ENCODE measurements at regions not wholly inside any gene's neighbourhood (a gene's known extent, or its start where the extent isn't known, plus 50 kb on each side); places are given as distances from the start of the nearest gene placed in this dataset.

DNA sequence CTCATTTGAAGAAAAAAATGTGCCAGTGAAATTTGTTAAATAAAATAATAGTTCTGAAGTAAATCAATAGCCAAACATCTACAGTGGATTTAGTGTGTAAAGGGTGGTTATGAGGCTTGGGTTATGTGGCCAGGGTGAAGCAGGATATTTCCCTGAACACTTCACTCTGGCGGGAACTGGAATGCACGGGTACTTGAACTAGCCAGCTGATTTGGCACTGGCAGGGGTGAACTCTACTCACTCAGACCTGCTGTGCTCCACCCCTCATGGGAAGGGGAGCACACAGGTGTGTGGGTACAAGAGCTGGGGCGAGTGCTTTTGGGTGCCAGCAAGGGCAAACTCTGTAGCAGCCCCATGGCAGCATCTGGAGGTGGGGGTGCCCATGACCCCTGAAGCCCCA lies 278.2 kb downstream of the CALCRL start:
- no peak for TF ChIP-seq NFRKB (IDR thresholded peaks at IDR 0.05)
- no peak for TF ChIP-seq TARDBP (IDR thresholded peaks at IDR 0.05)
- TF ChIP-seq HDGF (IDR thresholded peaks at IDR 0.05; ENCODE audit: borderline replicate concordance) = no peak
- TF ChIP-seq FOXM1 (IDR thresholded peaks at IDR 0.05; ENCODE audit: borderline replicate concordance) = no peak
- no peak for TF ChIP-seq SP1 (IDR thresholded peaks at IDR 0.05)
- no peak for TF ChIP-seq FOXK2 (IDR thresholded peaks at IDR 0.05)
- TF ChIP-seq FOXA1 (IDR thresholded peaks at IDR 0.05) = no peak
- no peak for TF ChIP-seq CTBP1 (IDR thresholded peaks at IDR 0.05; ENCODE audit: borderline replicate concordance)
- no peak for TF ChIP-seq L3MBTL2 (conservative IDR thresholded peaks at IDR 0.05)
- TF ChIP-seq, protein P1, sequence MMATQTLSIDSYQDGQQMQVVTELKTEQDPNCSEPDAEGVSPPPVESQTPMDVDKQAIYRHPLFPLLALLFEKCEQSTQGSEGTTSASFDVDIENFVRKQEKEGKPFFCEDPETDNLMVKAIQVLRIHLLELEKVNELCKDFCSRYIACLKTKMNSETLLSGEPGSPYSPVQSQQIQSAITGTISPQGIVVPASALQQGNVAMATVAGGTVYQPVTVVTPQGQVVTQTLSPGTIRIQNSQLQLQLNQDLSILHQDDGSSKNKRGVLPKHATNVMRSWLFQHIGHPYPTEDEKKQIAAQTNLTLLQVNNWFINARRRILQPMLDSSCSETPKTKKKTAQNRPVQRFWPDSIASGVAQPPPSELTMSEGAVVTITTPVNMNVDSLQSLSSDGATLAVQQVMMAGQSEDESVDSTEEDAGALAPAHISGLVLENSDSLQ (IDR thresholded peaks at IDR 0.05) = no peak
